ENCODE measurements at regions not wholly inside any gene's neighbourhood (a gene's known extent, or its start where the extent isn't known, plus 50 kb on each side); places are given as distances from the start of the nearest gene placed in this dataset.

DNA sequence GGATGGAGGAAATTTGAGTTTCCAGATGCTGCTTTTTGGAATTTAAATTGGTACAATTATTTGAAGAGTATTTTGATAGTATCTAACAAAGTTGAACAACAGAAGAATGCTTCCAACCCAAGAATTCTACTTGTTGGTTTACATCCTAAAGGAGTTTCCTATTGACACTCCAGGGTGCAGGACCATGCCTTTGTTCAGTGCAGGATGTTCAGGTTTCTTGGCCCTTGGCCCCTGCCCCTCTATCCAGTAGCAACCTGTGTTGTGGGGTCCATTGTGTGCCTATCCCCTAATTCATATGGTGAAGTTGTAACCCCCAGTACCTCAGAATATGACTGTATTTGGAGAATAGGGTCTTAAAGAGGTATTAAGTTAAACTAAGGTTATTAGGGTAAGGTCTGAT is 750.0 kb upstream of the ZNF608 start:
- DNase-seq (ENCODE audit: low read depth), result no peak
- no peak overlapping the region for H3K4me3 ChIP-seq (replicated peaks; ENCODE audit: low read depth, low read length)
- TF ChIP-seq CTCF (IDR thresholded peaks at IDR 0.05; ENCODE audit: low read length, missing control alignments), result no peak

DNA sequence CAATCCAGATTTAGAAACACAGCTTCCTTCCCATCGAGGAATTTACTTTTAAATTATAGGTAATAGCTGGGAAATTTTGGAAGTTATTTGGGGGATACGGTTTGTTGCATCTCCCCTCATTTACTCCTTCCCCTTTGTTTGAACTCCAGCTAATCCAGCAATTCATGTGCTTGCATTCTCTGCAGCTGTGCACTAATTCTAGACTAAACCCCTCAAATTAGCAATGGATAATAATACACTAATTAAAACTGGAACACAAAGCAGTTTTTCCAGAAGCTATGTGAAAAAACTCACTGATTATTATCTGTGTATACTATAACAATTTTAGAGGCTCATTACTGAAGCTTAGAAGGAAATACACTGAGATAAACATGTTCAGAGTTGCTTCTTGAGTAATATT is 751.2 kb upstream of the ZNF608 start:
- no peak for TF ChIP-seq CTCF (IDR thresholded peaks at IDR 0.05; ENCODE audit: low read length, missing control alignments)
- no peak overlapping the region for H3K4me3 ChIP-seq (replicated peaks; ENCODE audit: low read depth, low read length)
- DNase-seq (ENCODE audit: low read depth), result no peak

DNA sequence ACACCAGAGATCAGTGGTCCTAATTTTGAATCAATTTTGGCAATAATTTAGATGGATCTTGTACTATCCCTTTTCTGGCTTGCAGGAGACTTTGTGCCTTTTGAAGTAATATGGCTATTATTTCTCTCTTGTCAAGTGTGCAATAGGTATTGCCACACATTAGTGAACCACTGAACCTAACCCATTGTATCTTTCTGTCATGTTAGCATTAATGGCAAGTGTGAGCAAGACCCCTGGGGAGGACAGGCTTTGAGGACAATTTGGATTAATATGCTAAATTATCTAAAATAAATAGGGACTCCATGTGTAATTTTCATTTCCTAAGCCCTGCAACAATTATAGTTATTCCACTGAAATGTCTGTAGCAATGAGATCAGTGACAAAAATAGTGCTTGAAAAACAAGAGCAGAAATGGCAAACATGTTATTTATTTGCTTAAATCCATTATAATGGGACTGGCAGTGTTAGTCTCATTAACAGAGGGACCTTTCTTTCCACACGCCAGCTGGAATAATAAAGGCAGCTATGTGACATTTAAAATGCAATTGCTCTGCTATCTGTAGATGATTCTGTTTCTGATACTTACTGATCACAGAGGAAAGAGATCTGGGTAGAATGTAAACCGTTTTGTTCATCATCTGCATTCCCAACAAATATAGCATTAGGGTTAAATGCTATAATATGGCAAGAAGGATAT is 753.3 kb upstream of the ZNF608 start:
- no peak overlapping the region for H3K4me3 ChIP-seq (replicated peaks; ENCODE audit: low read depth, low read length)
- TF ChIP-seq CTCF (IDR thresholded peaks at IDR 0.05; ENCODE audit: low read length, missing control alignments), result no peak
- no peak for DNase-seq (ENCODE audit: low read depth)

- TF ChIP-seq CTCF (IDR thresholded peaks at IDR 0.05; ENCODE audit: low read length, missing control alignments), result no peak
- H3K4me3 ChIP-seq (replicated peaks; ENCODE audit: low read depth, low read length), result no peak overlapping the region
- DNase-seq (ENCODE audit: low read depth), result no peak
Measured at GRCh38 chr5:125501396-125501795, 755.0 kb upstream of the ZNF608 start.

DNA sequence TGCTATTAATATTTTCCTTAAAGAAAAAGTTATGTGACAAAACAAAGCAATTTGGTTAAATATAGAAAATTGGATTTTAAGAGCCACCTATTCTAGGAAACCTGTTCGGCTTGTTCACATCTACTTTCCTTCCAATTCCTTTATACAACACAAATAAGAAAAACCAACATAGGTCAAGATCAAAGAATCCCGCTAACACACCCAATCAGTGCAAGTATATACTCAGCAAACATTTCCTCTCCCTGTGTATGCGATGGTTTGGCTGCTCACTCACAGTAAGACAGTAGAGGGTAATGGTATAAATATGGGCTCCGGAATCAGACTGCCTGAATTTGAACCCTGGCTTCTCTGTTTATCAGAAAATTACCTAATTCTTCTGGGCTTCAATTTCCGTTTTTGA is 757.5 kb upstream of the ZNF608 start:
- no peak overlapping the region for H3K4me3 ChIP-seq (replicated peaks; ENCODE audit: low read depth, low read length)
- no peak for DNase-seq (ENCODE audit: low read depth)
- TF ChIP-seq CTCF (IDR thresholded peaks at IDR 0.05; ENCODE audit: low read length, missing control alignments), result no peak

- H3K4me3 ChIP-seq (replicated peaks; ENCODE audit: low read depth, low read length), result no peak overlapping the region
- no peak for DNase-seq (ENCODE audit: low read depth)
- TF ChIP-seq CTCF (IDR thresholded peaks at IDR 0.05; ENCODE audit: low read length, missing control alignments), result no peak
Measured at GRCh38 chr5:125505115-125505514, 758.7 kb upstream of the ZNF608 start.

DNA sequence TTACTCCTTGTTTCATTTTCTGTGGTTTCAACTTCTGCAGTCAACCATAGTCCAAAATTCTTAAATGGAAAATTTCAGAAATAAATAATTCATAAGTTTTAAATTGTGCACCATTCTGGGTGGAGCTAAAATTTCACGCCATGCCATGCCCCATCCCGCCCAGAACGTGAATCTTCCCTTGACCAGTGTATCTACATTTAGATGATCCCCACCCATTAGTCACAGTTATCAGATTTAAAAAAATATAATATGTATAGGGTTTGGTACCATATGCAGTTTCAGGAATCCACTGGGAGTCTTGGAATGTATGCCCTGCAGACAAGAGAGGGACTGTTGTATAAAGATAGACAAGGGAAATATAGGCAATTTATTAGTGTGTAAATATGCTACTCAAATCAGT is 759.7 kb upstream of the ZNF608 start:
- H3K4me3 ChIP-seq (replicated peaks; ENCODE audit: low read depth, low read length), result no peak overlapping the region
- TF ChIP-seq CTCF (IDR thresholded peaks at IDR 0.05; ENCODE audit: low read length, missing control alignments), result no peak
- DNase-seq (ENCODE audit: low read depth), result no peak
